ENCODE measurements at regions not wholly inside any gene's neighbourhood (a gene's known extent, or its start where the extent isn't known, plus 50 kb on each side); places are given as distances from the start of the nearest gene placed in this dataset.
A peak's percentile ranks its signal among the peaks of the same experiment; 100 is the strongest.

DNA sequence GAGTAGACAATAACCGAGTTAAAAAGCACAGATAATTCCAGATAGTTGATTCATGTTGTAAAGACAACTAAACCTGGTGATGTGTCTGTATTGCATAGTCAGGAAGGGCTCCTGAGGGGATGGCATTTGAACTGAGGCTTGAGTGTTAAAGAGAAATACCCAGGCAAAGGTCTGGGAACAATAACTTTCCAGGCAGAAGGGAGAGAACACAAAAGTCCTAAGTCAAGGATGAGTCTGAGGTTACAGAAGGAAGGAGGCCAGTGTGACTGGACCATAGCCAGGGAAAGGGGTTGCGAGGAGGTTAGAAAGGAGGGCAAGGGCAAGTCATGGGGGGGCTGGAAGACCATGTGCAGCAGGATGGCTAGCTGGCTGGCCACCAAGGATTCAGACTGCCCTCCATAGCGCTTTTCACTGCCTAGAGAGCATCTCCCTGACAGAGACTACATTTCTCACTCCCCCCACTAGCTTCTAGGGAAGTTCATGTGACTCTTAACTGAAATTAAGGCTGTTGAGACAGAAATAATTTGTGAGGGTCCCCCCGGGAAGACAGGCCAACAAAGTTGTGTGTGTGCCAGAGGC lies 135.5 kb upstream of the CREB1 start:
- no peak overlapping the region for H3K4me3 ChIP-seq
- TF ChIP-seq Cebpa-rat (IDR thresholded peaks at IDR 0.05) = no peak
- H3K4me1 ChIP-seq = peaks cover 0 to 25% (median 0%) of the 10 kb centered on the region in 10 experiments; a peak in 7 of 20 replicates
- H3K27ac ChIP-seq = peak overlapping the region in 3 of 11 experiments; percentile 3 to 56 (median 39); a peak in 3 of 22 replicates
- no peaks in the 10 kb centered on the region for H4K20me1 ChIP-seq
- H3K9ac ChIP-seq = no peak overlapping the region
- H3K4me2 ChIP-seq = peak overlapping the region in 4 of 11 experiments; percentile 14 to 46 (median 26); a peak in 5 of 22 replicates
- 0 out of 22 replicates have a peak, but pooled peaks cover 0 to 4% (median 0%) of the 10 kb centered on the region in 11 experiments for H3K9me3 ChIP-seq (replicated peaks in 1 of 11)
- H3K36me3 ChIP-seq = no peaks in the 10 kb centered on the region
- H3K27me3 ChIP-seq = no peaks in the 10 kb centered on the region

DNA sequence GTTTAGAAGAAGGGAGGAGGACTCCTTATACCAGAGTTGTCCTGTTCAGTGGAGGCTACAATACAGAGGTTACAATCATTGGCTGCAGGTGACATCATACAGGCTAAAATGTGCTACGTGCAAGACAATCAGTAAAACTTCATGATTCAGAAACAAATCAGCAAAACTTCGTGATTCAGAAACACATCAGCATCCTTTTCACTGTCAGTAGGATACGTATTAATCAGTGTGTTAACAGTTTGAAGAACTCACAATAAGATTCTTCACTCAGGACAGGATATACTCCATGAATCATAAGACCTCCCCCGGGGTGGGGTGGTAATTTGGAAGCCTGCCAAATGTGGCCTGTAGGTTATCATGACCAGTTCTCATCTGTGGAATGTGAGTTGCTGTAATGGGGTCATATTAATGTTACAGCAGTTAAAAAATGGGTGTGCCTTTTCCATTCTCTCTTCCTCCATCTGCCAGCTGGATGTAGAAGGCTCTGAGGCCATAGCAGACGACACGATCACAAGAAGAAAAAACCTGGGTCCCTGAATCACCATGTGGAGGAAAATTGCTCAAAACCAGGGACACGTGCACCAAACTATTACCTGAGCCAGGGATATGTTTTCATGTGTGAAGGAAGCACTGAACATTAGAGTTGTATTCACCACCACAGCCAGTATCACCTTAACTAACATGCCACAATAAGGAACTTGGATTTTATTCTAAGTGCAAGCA lies 134.8 kb upstream of the CREB1 start:
- no peaks in the 10 kb centered on the region for H3K27me3 ChIP-seq
- no peaks in the 10 kb centered on the region for H4K20me1 ChIP-seq
- no peak overlapping the region for H3K9ac ChIP-seq
- no peaks in the 10 kb centered on the region for H3K36me3 ChIP-seq
- H3K4me3 ChIP-seq = no peak overlapping the region
- H3K9me3 ChIP-seq (replicated peaks in 1 of 11) = 0 out of 22 replicates have a peak, but pooled peaks cover 0 to 4% (median 0%) of the 10 kb centered on the region in 11 experiments
- peak overlapping the region in 2 of 11 experiments; percentile 39 to 56; a peak in 4 of 22 replicates for H3K27ac ChIP-seq
- peaks cover 0 to 25% (median 0%) of the 10 kb centered on the region in 10 experiments; a peak in 7 of 20 replicates for H3K4me1 ChIP-seq
- TF ChIP-seq Cebpa-rat (IDR thresholded peaks at IDR 0.05) = no peak
- H3K4me2 ChIP-seq = peak overlapping the region in 4 of 11 experiments; percentile 14 to 46 (median 26); a peak in 5 of 22 replicates

GRCh38 chr2:207395535-207396251 lies 134.1 kb upstream of the CREB1 start:
- peak overlapping the region in 1 of 11 experiments; percentile 56; a peak in 2 of 22 replicates for H3K27ac ChIP-seq
- H3K27me3 ChIP-seq = no peaks in the 10 kb centered on the region
- no peak overlapping the region for H3K4me3 ChIP-seq

GRCh38 chr2:207397917-207398655 lies 131.7 kb upstream of the CREB1 start:
- H3K27me3 ChIP-seq = no peaks in the 10 kb centered on the region
- no peak overlapping the region for H3K9ac ChIP-seq
- peak overlapping the region in 1 of 11 experiments; percentile 30; a peak in 2 of 22 replicates for H3K4me2 ChIP-seq
- peaks cover 0 to 25% (median 0%) of the 10 kb centered on the region in 10 experiments; a peak in 7 of 20 replicates for H3K4me1 ChIP-seq
- TF ChIP-seq Cebpa-rat (IDR thresholded peaks at IDR 0.05) = no peak
- H3K4me3 ChIP-seq = no peak overlapping the region
- no peaks in the 10 kb centered on the region for H3K36me3 ChIP-seq
- H3K27ac ChIP-seq = no peak overlapping the region
- H3K9me3 ChIP-seq (replicated peaks in 1 of 11) = 0 out of 22 replicates have a peak, but pooled peaks cover 0 to 4% (median 0%) of the 10 kb centered on the region in 11 experiments
- no peaks in the 10 kb centered on the region for H4K20me1 ChIP-seq

More at GRCh38 chr2:207395535-207396251, 134.1 kb upstream of the CREB1 start:
- H3K4me2 ChIP-seq = peak overlapping the region in 2 of 11 experiments; percentile 22 to 30; a peak in 2 of 22 replicates
- H3K4me1 ChIP-seq = peaks cover 0 to 25% (median 0%) of the 10 kb centered on the region in 10 experiments; a peak in 7 of 20 replicates
- no peaks in the 10 kb centered on the region for H3K36me3 ChIP-seq
- 0 out of 22 replicates have a peak, but pooled peaks cover 0 to 4% (median 0%) of the 10 kb centered on the region in 11 experiments for H3K9me3 ChIP-seq (replicated peaks in 1 of 11)
- no peaks in the 10 kb centered on the region for H4K20me1 ChIP-seq
- no peak overlapping the region for H3K9ac ChIP-seq
- TF ChIP-seq Cebpa-rat (IDR thresholded peaks at IDR 0.05) = no peak

- no peak for TF ChIP-seq Cebpa-rat (IDR thresholded peaks at IDR 0.05)
- H3K4me3 ChIP-seq = no peak overlapping the region
- no peaks in the 10 kb centered on the region for H4K20me1 ChIP-seq
- no peak overlapping the region for H3K9ac ChIP-seq
- H3K9me3 ChIP-seq (replicated peaks in 1 of 11) = 0 out of 22 replicates have a peak, but pooled peaks cover 0 to 4% (median 0%) of the 10 kb centered on the region in 11 experiments
- no peaks in the 10 kb centered on the region for H3K36me3 ChIP-seq
- H3K27ac ChIP-seq = no peak overlapping the region
- no peak overlapping the region for H3K4me2 ChIP-seq
- H3K27me3 ChIP-seq = no peaks in the 10 kb centered on the region
- peaks cover 0 to 20% (median 0%) of the 10 kb centered on the region in 10 experiments; a peak in 7 of 20 replicates for H3K4me1 ChIP-seq
Measured at GRCh38 chr2:207399301-207399700, 130.5 kb upstream of the CREB1 start.

DNA sequence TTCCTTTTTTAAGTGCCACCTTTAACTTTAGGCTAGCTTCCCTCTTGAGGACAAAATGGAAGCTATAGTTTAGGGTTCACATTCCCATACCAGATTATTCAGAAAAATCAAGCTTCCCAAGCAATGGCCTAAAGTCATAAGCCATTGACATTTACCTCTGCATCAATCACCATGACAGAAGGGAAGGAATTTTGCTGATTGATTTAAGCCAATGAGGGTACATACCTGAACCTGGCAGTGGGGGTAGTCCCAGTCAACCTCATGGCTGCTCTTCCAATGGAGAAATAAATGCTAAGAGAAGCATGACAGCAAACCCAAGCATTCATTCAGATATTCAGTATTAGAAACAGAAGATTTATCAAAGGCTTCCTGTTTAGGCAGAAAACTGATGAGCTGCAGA lies 128.4 kb upstream of the CREB1 start:
- Histone ChIP-seq H3K27me3 (no peaks in the 10 kb centered on the region), H3K4me2 (no peak overlapping the region), H4K20me1 (no peaks in the 10 kb centered on the region), H3K27ac (no peak overlapping the region), H3K9me3 (replicated peaks in 1 of 11) (no peaks in the 10 kb centered on the region), H3K4me3 (no peak overlapping the region), H3K36me3 (no peaks in the 10 kb centered on the region), H3K4me1 (peaks cover 0 to 6% (median 0%) of the 10 kb centered on the region in 10 experiments; a peak in 1 of 20 replicates), H3K9ac (no peak overlapping the region)
- no peak for TF ChIP-seq Cebpa-rat (IDR thresholded peaks at IDR 0.05)

GRCh38 chr2:207403141-207403540 lies 126.6 kb upstream of the CREB1 start:
- H4K20me1 ChIP-seq = no peaks in the 10 kb centered on the region
- no peaks in the 10 kb centered on the region for H3K9me3 ChIP-seq (replicated peaks in 1 of 11)
- H3K4me3 ChIP-seq = no peak overlapping the region
- no peak overlapping the region for H3K9ac ChIP-seq
- no peak for TF ChIP-seq Cebpa-rat (IDR thresholded peaks at IDR 0.05)
- no peak overlapping the region for H3K4me2 ChIP-seq
- H3K4me1 ChIP-seq = peaks cover 0 to 6% (median 0%) of the 10 kb centered on the region in 10 experiments; a peak in 6 of 20 replicates
- no peaks in the 10 kb centered on the region for H3K36me3 ChIP-seq
- no peaks in the 10 kb centered on the region for H3K27me3 ChIP-seq
- no peak overlapping the region for H3K27ac ChIP-seq

- no peak overlapping the region for H3K4me2 ChIP-seq
- H3K36me3 ChIP-seq = no peaks in the 10 kb centered on the region
- H4K20me1 ChIP-seq = no peaks in the 10 kb centered on the region
- no peak overlapping the region for H3K27ac ChIP-seq
- H3K9me3 ChIP-seq (replicated peaks in 1 of 11) = no peaks in the 10 kb centered on the region
- H3K4me1 ChIP-seq = peaks cover 0 to 14% (median 0%) of the 10 kb centered on the region in 10 experiments; a peak in 6 of 20 replicates
- H3K9ac ChIP-seq = no peak overlapping the region
- TF ChIP-seq Cebpa-rat (IDR thresholded peaks at IDR 0.05) = no peak
- no peak overlapping the region for H3K4me3 ChIP-seq
- H3K27me3 ChIP-seq = no peaks in the 10 kb centered on the region
Measured at GRCh38 chr2:207403950-207404349, 125.8 kb upstream of the CREB1 start.
